ENCODE measurements at regions not wholly inside any gene's neighbourhood (a gene's known extent, or its start where the extent isn't known, plus 50 kb on each side); places are given as distances from the start of the nearest gene placed in this dataset.
A peak's percentile ranks its signal among the peaks of the same experiment; 100 is the strongest.

DNA sequence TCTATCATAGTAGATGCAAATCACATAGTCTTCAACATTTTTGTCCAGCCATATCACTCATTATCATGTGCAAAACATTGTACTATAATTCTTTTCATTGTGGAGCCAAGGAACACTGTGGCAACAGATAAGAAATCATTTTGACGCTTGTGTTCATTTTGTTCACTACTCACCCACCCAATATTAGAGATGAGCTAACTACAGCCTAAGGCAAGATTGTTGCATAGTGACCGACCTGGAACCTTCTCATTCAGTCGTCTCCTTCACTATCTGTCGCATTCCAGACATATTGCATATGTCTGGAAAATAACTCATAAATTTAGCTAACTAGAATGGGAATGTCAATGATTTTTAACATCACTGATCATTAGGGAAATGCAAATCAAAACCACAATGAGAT, 270.3 kb downstream of the CGGBP1 start:
- H3K4me1 ChIP-seq = peaks cover 0 to 4% of the 10 kb centered on the region in 2 donors
- H3K27ac ChIP-seq = no peak overlapping the region
- no peak for DNase-seq (ENCODE audit: low spot score in 2 of 2)
- H3K36me3 ChIP-seq = no peaks in the 10 kb centered on the region
- TF ChIP-seq, protein P1, sequence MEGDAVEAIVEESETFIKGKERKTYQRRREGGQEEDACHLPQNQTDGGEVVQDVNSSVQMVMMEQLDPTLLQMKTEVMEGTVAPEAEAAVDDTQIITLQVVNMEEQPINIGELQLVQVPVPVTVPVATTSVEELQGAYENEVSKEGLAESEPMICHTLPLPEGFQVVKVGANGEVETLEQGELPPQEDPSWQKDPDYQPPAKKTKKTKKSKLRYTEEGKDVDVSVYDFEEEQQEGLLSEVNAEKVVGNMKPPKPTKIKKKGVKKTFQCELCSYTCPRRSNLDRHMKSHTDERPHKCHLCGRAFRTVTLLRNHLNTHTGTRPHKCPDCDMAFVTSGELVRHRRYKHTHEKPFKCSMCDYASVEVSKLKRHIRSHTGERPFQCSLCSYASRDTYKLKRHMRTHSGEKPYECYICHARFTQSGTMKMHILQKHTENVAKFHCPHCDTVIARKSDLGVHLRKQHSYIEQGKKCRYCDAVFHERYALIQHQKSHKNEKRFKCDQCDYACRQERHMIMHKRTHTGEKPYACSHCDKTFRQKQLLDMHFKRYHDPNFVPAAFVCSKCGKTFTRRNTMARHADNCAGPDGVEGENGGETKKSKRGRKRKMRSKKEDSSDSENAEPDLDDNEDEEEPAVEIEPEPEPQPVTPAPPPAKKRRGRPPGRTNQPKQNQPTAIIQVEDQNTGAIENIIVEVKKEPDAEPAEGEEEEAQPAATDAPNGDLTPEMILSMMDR (IDR thresholded peaks at IDR 0.05) = no peak
- intact Hi-C loops (cut with DNase I) = no loop called here
- H3K27me3 ChIP-seq = peaks cover 4% of the 10 kb centered on the region
- H3K4me3 ChIP-seq = no peak overlapping the region
- H3K9me3 ChIP-seq = no peaks in the 10 kb centered on the region

DNA sequence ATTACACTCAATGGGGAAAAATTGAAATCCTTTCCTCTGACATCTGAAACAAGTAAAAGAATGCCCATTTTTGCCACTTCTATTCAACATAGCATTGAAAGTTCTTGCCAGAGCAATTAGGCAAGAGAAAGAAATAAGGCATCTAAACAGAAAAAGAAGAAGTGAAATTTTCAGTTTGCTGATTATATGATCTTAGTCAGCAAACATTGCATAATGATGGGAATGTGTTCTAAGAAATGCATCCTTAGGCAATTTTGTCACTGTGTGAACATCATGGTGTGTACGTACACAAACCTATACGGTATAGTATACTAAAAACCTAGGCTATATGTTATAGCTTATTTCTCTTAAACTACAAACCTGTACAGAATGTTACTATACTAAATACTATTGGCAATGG, 278.0 kb downstream of the CGGBP1 start:
- H3K4me1 ChIP-seq = no peaks in the 10 kb centered on the region
- H3K9me3 ChIP-seq = peaks cover 0 to 12% of the 10 kb centered on the region in 2 donors
- TF ChIP-seq, protein P1 (IDR thresholded peaks at IDR 0.05) = no peak
- intact Hi-C loops (cut with DNase I) = no loop called here
- DNase-seq (ENCODE audit: low spot score in 2 of 2) = no peak
- H3K4me3 ChIP-seq = no peak overlapping the region
- no peaks in the 10 kb centered on the region for H3K36me3 ChIP-seq
- no peaks in the 10 kb centered on the region for H3K27me3 ChIP-seq
- H3K27ac ChIP-seq = no peak overlapping the region

DNA sequence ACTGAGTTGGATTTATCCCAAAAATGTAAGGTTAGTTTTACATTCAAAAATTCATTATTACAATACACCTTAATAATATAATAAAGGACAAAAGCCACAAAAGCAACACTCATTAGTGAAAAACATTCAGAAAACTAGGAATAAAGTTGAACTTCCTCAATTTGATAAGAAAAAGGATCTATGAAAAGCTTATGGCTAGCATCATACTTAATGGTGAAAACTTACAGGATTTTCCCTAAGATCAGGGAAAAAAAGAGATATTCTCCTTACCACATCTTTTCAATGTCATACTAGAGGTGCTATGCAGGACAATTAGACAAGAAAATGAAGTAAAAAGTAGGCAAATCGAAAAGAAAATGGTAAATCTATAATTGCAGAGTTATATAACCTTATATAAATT, 279.9 kb downstream of the CGGBP1 start:
- Histone ChIP-seq H3K4me3 (no peak overlapping the region), H3K27ac (no peak overlapping the region), H3K36me3 (no peaks in the 10 kb centered on the region), H3K4me1 (no peaks in the 10 kb centered on the region), H3K27me3 (no peaks in the 10 kb centered on the region), H3K9me3 (peaks cover 0 to 12% of the 10 kb centered on the region in 2 donors)
- DNase-seq (ENCODE audit: low spot score in 2 of 2) = no peak
- intact Hi-C loops (cut with DNase I) = no loop called here
- TF ChIP-seq, protein P1 (IDR thresholded peaks at IDR 0.05) = no peak

DNA sequence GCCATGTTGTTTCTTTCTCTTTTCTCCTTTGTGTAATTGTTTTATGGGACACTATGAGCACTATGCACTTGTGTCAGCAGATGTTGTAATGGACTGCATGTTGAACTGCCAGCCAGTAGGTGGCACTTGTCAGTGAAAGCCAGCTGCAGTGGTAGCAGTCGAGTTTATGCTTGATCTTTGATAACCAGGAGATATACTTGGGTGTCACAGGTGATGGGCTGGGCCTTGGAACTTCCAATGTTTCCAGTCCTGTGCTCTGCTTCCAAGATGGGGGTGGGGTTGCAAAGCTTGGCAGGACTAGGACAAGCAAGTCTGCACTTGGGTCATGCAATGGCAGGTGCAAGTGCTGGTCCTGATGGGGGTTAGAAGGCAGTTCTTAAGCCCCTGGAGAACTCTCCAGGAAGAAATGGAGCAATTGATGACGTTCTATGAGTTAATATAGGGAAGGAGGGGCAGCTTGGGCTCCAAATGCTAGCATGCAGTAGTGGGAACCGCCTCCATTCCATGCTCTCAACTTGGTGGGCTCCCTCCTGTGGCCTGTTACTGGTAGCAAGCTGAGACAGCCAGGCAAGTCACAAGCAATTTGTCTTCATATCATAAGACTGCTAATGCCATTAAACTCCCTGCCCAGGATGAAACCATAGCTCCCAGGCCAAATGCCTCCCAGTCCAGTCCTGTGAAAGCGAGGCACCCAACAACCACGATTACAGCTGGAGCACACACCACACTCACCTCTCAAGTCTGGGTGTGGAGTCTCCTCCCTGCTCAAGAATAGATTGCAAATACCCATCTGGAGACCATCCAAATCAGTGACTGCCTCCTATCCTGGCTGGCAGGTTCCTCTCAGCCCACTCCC, 287.2 kb downstream of the CGGBP1 start:
- H3K36me3 ChIP-seq = no peaks in the 10 kb centered on the region
- peaks cover 0 to 4% of the 10 kb centered on the region in 2 donors for H3K9me3 ChIP-seq
- DNase-seq (ENCODE audit: low spot score in 2 of 2) = no peak
- no peaks in the 10 kb centered on the region for H3K4me1 ChIP-seq
- intact Hi-C loops (cut with DNase I) = no loop called here
- TF ChIP-seq, protein P1 (IDR thresholded peaks at IDR 0.05) = peak; percentile 35 to 40 (median 36)
- no peak overlapping the region for H3K4me3 ChIP-seq
- no peaks in the 10 kb centered on the region for H3K27me3 ChIP-seq
- no peak overlapping the region for H3K27ac ChIP-seq

DNA sequence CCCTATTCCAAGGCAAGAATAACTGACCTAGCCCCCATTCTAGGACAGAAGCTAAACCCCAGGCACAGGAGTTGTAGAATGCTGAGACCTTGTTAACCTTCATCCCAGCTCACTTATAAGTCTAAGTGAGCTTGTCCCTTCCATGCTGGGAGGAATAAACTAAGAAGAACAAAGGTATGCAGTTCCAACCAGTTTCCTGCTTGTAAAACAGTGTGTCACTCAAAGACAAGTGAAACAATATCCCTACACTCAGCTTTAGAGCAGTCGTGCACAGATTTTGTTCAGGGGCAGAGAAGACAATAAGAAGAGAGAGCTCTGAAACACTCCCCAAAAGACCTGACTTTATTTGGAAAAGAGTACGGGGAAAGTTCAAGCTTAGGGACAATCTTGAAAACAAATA, 292.1 kb downstream of the CGGBP1 start:
- H3K9me3 ChIP-seq = no peaks in the 10 kb centered on the region
- intact Hi-C loops (cut with DNase I) = no loop called here
- no peaks in the 10 kb centered on the region for H3K36me3 ChIP-seq
- no peak for DNase-seq (ENCODE audit: low spot score in 2 of 2)
- H3K4me3 ChIP-seq = no peak overlapping the region
- H3K27ac ChIP-seq = no peak overlapping the region
- H3K27me3 ChIP-seq = no peaks in the 10 kb centered on the region
- no peaks in the 10 kb centered on the region for H3K4me1 ChIP-seq
- TF ChIP-seq, protein P1 (IDR thresholded peaks at IDR 0.05) = no peak
